NB4 (cell line): ENCODE measurements at regions not wholly inside any gene's neighbourhood (a gene's known extent, or its start where the extent isn't known, plus 50 kb on each side); places are given as distances from the start of the nearest gene placed in this dataset.

Source experiments
- DNase-seq: peaks from one replicate; pipeline ENCODE4 v3.0.0; 2010; ENCODE audit warnings: low read depth
- H3K4me3 ChIP-seq: one replicate; pipeline ENCODE4 v1.5.1; 2011; ENCODE audit warnings: mild to moderate bottlenecking, low read depth, low read length, moderate library complexity
- MYC ChIP-seq: IDR thresholded peaks from 2 replicates; pipeline ENCODE4 v1.6.1; 2011; ENCODE audit warnings: low read depth, low read length
- POLR2A ChIP-seq: IDR thresholded peaks from 2 replicates; pipeline ENCODE4 v1.6.1; 2011; ENCODE audit warnings: mild to moderate bottlenecking; ENCODE audit not compliant: insufficient read length; ENCODE audit errors: extremely low read depth
- TF ChIP-seq, protein P1 (sequence below): IDR thresholded peaks from 2 replicates; pipeline ENCODE4 v1.6.1; 2011; ENCODE audit warnings: low read depth, low read length
- TF ChIP-seq, protein P2 (sequence below): IDR thresholded peaks from one replicate; pipeline ENCODE4 v1.5.1; 2012; ENCODE audit warnings: low read depth, low read length

DNA sequence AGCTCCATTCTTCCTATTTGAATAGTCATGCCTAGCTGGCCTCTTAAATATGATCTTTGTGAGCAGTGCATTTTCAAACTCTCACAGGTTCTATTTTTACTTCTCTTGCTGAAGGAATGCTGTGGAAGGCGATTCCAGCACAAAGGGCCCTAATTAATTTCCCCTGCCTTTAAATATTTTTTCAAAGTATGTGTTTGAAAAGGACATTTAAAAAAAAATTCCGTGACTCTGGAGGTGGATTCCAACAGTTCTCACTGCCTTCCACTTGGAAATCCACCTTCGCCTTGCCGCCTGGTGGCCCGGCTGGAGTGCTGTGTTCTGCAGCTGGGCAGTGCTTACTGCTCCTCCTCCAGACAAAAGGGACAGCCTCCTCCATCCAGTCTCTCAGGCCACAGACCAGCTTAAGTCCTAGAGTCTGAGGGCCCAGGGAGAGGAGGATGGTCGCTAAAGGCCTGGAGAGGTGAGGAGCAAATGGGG, 61.5 kb upstream of the CORO2B start:
- no peak overlapping the region for H3K4me3 ChIP-seq
- DNase-seq, result no peak
- TF ChIP-seq MYC, result no peak

GRCh38 chr15:68518046-68518445, 60.7 kb upstream of the CORO2B start:
- H3K4me3 ChIP-seq, result no peak overlapping the region
- no peak for DNase-seq
- TF ChIP-seq, protein P1, sequence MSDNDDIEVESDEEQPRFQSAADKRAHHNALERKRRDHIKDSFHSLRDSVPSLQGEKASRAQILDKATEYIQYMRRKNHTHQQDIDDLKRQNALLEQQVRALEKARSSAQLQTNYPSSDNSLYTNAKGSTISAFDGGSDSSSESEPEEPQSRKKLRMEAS, result no peak
- TF ChIP-seq MYC (no peak), POLR2A (no peak)
- TF ChIP-seq, protein P2, sequence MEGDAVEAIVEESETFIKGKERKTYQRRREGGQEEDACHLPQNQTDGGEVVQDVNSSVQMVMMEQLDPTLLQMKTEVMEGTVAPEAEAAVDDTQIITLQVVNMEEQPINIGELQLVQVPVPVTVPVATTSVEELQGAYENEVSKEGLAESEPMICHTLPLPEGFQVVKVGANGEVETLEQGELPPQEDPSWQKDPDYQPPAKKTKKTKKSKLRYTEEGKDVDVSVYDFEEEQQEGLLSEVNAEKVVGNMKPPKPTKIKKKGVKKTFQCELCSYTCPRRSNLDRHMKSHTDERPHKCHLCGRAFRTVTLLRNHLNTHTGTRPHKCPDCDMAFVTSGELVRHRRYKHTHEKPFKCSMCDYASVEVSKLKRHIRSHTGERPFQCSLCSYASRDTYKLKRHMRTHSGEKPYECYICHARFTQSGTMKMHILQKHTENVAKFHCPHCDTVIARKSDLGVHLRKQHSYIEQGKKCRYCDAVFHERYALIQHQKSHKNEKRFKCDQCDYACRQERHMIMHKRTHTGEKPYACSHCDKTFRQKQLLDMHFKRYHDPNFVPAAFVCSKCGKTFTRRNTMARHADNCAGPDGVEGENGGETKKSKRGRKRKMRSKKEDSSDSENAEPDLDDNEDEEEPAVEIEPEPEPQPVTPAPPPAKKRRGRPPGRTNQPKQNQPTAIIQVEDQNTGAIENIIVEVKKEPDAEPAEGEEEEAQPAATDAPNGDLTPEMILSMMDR, result no peak

- H3K4me3 ChIP-seq, result no peak overlapping the region
- DNase-seq, result no peak
- TF ChIP-seq MYC (no peak), POLR2A (no peak)
- TF ChIP-seq, protein P1, result 0 out of 2 replicates have a peak, but pooled peaks have one; percentile 34
- TF ChIP-seq, protein P2, result no peak
Observed at GRCh38 chr15:68518785-68519430, 59.9 kb upstream of the CORO2B start.

- no peak for TF ChIP-seq POLR2A
- TF ChIP-seq MYC, result no peak
- TF ChIP-seq, protein P1, result no peak
- TF ChIP-seq, protein P2, result no peak
- DNase-seq, result no peak
- no peak overlapping the region for H3K4me3 ChIP-seq
Observed at GRCh38 chr15:68524753-68525584, 53.8 kb upstream of the CORO2B start.

GRCh38 chr15:68525815-68526214, 53.0 kb upstream of the CORO2B start:
- TF ChIP-seq, protein P1, result no peak
- TF ChIP-seq, protein P2, result no peak
- TF ChIP-seq MYC (no peak), POLR2A (no peak)
- no peak overlapping the region for H3K4me3 ChIP-seq
- DNase-seq, result no peak

DNA sequence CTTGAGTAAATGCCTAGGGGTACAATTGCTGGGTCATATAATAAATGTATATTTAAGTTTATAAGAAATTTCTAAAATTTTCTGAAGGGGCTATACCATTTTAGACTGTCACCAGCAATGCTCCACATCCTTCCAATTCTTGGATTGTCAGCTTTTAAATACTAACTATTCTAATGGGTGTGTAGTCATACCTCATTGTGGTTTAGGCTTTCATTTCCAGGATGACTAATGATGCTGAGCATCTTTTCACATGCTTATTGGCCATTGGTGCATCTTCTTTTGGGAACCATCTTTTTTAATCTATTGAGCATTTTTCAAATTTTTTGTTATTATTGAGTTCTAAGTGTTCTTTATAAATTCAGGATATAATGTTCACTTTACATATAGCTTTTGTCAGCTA, 52.5 kb upstream of the CORO2B start:
- DNase-seq, result no peak
- H3K4me3 ChIP-seq, result no peak overlapping the region
- TF ChIP-seq, protein P1, result no peak
- TF ChIP-seq POLR2A, result no peak
- TF ChIP-seq MYC, result no peak
- TF ChIP-seq, protein P2, result no peak
